T follicular helper cell (primary cell): ENCODE measurements at regions not wholly inside any gene's neighbourhood (a gene's known extent, or its start where the extent isn't known, plus 50 kb on each side); places are given as distances from the start of the nearest gene placed in this dataset.
A peak's percentile ranks its signal among the peaks of the same experiment; 100 is the strongest.
"Not testable (repeated sequence)": the region's sequence is repeated elsewhere in the genome, so short reads cannot be mapped to it uniquely, and the experiment has no call there.

Source experiments
- DNase-seq: peaks from one replicate; pipeline ENCODE4 v3.0.0-alpha.2; 2020; ENCODE audit warnings: low read depth

DNA sequence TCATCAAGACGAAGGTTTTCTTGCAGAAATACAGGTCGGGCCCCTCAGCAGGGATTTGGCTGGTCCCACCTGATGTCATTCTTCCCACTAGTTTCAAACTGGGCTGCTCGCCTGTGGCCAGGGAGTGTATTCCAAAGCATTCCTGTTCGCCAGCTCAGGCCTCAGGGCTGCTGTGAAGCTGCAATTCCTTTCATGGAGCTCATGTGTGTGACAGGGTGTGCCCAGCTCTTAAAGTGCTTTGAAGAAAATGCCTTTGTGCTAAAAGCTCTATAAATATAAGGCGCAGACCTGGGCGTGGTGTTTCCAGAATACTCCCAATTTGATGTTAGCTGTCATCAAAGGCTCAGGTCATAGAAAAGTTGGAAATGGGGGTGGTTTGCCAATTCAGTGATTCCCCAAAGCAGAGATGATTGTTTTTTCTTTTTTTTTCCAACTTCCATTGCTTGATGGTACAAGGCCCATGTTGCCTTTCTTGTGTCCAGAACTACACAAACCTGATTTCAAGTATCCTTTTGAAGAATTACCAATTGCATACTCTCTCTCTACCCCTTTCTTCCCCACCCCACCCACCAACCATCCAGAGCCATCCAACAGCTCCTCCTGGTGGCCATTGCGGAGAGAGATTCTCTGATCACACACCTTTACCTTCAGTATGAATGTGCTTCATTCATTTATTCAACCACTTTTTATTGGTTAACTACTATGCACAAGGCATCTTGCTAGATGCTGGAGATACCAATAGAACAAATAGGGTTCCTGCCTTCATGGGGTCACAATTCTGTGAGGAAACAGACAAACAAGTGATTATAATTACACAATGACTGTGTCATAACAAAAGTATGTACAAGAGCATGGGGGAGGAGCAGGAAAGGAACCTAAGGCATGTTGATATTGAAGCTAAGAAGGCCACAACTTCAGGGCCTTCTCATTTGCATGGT, 297.3 kb upstream of the LYZL1 start:
- DNase-seq: peak; percentile 5

DNA sequence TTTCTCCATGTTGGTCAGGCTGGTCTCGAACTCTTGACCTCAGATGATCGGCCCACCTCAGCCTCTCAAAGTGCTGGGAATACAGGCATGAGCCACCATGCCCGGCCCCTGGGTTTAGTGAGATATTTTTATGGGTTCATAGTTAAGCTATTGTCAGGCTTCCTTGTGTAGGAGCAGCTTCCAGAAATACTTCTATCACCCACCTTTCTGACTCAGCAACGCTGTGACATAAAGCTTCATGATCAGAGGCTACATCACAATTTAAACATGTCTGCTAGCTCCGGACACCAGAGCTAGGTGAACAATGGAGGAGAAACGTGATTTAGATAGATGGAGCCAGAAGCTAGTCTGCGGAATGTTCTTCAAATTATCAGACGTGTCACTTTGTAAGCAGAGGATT, 295.8 kb upstream of the LYZL1 start:
- no peak for DNase-seq

DNA sequence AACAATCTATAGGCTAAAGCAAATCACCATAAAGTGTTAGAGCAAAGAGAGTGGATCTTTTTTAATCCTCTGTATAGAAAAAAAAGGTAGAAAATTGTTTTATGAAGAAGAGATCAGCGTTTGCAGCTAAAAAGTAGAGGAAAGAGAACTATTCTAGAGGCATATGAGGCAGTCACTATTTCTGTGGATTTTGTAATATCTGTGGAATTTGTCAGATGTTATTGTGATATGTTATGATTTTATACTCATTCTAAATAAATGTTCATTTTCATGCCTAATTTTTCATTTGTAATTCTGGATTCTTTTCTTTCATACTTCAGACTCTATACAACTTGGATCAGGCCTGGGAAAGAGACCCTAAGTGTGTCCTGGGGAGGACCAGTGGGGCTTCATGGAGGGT, 295.0 kb upstream of the LYZL1 start:
- DNase-seq: no peak

DNA sequence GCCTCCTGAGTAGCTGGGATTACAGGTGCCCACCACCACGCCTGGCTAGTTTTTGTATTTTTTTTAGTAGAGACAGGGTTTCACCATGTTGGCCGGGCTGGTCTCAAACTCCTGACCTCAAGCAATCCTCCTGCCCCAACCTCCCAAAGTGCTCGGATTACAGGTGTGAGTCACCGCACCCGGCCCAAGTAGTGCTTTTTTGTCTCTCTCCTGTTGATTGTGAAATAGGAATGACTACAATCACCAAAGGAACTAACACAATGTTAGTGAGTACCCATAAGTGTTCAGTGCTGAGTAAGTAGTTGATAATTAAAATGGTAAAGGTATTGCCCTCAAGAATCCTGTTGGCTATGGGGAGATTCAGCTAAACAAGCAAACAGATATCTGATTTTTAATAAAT, 294.1 kb upstream of the LYZL1 start:
- not testable (repeated sequence) for DNase-seq

DNA sequence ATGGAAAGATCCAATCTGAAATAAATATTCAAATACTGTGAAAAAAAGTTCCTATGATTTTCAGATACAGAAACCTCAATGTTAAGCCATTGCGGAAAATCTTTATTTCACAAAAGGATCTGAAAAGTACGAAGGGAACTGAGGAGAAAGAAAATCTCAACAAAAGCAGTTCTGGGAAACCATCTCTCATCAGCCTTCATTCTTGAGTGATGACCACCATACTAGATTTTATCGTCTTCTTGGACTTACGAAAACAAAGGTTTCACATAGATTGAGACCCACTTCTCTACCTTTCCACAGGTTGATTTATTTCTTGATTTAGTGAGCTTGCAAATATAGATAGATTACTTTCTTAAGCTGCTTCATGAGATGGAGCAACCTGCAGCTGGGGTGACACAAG, 293.4 kb upstream of the LYZL1 start:
- DNase-seq: no peak

DNA sequence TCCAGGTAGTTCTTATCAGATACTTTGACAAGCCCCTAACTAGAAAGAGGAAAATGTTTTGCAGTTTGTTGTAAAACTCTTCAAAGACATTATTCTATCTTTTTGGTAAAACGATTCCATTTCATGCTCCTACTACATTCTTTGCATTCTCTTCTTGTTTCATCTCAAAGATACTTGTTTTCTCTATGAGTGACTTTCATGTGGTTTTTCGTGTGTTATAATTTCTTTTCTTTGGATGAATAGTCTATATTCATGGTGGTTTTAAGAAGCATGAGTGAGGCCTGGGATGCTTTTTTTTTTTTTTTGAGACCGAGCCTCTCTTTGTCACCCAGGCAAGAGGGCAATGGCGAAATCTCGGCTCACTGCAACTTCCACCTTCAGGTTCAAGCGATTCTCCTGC, 292.5 kb upstream of the LYZL1 start:
- DNase-seq: no peak

DNA sequence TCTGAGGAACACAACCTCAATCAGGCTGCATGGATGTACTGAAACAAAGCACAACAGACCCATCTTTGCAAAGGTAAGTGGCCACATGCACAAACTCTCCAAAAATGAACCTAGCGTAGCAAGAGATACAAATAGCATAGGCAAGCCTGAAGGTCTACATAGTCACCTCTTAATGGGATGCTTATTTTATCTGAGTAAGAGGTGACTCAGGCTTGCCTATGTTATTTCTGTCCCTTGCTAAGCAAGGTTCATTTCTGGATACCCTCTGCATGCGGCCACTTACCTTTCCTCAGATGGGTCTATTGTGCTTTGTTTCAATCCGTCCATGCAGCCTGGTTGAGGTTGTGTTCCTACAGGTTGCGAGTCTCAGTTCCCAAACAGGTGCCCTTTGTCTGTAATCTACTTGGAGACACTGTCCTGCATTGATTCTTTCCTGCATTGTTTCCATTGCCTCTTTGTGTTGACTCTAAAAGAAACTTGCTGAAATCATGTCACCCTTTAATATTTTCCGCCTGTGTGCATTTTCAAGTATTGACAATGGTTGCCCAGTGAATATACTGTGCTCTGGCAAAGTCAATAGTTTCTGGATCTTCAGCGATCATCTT, 291.8 kb upstream of the LYZL1 start:
- no peak for DNase-seq

DNA sequence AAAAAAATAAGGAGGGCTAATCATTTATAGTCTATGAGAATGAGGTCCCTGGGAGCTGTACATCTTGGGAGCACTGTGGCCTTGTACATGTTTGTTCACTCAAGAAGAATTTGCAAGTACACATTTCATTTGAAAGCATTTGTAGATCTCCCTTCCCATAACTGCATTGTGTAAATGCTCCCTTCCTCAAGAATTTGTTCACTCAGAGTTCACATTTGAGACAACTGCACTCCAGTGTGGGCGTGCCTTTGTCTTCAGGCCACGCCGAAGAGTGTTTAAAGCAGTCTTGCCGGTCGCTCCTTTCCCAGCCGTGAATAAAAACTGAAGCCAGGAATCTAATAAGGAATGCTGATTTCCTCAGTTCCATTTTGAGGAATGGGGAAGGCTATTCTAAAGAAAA, 291.1 kb upstream of the LYZL1 start:
- no peak for DNase-seq

DNA sequence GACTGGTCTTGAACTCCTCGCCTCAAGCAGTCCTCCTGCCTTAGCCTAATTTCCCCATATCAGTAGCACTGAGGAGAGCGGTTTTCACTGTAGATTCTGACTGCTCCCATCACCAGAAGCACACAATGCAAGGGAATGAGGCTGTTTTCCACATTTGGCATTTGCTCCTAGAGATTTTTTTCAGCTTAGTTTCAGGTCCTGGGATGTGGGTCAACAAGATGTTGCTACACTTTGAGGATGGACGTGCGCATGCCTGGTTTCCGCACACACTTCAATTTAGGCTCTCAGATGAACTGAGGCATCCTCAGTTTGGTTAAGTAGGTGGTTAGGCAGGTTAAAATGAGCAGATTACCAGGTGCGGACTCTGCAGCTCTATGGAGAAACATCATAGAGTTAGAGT, 287.1 kb upstream of the LYZL1 start:
- no peak for DNase-seq

DNA sequence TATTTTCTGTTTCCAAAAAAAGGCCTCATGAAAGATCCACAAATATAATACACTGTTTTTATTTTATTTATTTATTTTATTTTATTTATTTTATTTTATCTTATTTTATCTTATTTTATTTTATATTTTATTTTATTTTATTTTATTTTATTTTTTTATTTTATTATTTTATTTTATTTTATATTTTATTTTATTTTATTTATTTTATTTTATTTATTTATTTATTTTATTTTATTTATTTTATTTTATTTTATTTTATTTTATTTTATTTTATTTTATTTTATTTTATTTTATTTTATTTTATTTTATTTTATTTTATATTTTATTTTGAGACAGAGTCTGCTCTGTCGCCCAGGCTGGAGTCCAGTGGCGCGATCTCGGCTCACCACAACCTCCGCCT, 285.9 kb upstream of the LYZL1 start:
- DNase-seq: not testable (repeated sequence)

DNA sequence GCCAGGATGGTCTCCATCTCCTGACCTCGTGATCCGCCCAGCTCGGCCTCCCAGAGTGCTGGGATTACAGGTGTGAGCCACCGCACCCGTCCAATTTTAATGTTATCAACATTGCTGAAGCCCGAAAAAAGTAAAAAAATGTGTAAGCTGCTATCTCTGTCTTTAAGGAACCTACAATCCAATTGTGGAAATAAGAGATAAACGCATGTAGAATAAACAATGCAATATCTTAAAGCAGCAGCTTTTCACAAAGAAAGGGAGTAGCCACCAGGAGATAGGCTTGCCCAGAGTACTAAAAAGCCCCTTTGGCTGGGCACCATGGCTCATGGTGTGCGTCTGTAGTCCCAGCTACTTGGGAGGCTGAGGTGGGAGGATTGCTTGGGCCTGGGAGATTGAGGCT, 282.9 kb upstream of the LYZL1 start:
- no peak for DNase-seq

DNA sequence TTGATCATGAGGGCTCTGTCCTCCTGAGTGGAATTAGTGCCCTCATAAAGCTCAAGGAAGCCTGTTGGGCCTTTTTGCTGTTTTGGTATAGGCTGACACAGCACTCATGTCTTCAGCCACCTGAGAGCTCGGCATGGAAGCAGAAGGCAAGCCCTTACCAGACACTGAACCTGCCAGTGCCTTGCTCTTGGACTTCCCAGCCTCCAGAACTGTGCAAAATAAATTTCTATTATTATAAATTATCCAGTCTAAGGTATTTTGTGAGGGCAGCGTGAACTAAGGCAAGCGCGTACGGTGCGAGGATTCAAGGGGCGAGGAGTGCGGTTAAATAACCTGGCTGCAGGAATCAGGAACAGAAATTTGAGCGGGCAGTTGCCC, 281.5 kb upstream of the LYZL1 start:
- DNase-seq: no peak

DNA sequence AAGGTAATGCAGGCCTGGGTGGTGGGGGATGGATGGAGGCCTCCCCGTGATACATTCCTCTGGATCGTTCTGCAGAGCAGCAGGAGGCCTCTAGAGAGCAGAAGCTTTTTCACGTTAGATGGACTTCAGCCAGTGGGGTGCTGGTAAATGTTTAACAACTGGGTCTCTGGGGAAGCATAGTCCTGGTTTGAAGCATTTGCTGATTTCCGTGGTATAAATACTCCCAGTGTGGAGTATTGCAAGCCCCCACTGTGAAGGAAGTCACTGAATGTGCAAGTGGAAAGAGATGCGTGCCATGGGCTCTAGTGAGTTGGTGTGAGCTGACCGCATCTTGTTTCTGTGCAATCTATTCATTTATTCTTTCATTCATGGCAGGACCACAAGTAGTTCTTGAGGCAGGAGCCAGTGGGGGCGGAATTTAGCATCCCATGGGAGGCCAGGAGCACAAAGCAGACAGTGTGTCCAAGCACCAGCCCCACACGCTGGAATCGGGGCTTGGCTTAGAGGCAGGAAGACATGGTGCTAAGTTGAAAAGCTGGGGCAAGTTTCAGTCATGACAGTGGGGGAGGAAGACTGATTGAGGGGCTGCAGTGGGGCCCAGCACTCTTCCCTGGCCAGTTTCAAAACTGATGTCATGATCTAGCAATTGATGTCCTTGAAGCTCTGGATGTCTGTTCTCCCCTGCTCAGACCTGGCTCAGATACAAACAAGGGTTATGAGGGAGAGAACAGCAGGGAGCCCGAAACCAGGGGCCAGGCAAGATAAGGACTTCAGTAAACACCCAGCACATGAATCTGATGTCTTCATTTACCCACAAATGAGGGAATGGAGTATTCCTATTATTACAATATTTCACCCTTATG, 280.9 kb upstream of the LYZL1 start:
- no peak for DNase-seq

DNA sequence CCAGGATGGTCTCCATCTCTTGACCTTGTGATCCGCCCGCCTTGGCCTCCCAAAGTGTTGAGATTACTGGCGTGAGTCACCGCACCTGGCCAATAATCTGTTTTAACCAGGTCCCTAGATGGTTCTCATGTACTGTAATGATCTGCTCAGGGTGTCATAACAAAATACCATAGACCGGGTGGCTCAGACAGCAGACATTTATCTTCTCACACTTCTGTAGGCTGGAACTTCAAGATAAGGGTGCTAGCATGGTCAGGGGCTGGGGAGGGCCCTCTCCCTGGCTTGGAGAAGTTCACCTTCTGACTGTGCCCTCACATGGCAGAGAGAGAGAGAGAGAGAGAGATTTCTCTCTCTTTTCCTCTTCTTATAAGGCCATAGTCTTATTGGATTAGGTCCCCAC, 279.4 kb upstream of the LYZL1 start:
- DNase-seq: no peak

DNA sequence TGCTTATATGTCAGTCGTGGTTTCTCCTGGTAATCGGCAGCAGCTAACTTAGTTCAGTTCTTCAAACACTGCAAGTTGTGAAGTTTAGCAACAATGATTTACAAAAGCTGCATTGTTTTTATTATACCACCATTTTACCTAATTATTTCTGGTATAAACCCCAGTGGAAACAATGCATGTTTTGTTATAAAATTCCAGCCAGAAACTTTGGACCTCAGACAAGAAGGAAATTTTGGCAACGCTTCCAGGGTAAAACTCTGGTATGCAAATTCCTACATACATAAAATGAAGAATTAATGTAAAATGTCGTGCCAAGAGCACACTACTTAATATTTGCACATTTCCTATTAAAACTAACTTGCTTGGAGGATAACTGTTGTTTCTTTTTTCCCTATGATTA, 277.4 kb upstream of the LYZL1 start:
- no peak for DNase-seq

DNA sequence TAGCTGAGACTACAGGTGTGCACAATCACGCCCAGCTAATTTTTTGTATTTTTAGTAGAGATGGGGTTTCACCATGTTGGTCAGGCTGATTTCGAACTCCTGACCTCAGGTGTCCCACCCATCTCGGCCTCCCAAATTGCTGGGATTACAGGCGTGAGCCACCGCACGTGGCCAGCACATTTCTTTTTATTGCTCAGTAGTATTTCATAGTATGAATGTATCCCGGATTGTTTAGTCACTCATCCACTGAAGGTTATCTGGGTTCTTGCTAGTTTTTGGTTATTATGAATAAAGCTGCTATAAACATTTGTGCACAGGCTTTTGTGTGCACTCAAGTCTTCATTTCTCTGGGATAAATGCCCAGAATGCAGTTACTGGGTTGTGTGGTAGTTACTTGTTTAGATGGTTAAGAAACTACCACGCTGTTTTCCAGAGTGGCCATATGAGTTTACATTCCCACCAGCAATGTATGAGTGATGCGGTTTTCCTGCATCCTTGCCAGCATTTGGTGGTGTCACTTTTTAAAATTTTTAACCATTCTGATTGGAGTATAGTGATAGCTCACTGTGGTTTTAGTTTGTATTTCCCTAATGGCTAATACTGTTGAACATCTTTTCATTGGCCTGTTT, 275.8 kb upstream of the LYZL1 start:
- no peak for DNase-seq

DNA sequence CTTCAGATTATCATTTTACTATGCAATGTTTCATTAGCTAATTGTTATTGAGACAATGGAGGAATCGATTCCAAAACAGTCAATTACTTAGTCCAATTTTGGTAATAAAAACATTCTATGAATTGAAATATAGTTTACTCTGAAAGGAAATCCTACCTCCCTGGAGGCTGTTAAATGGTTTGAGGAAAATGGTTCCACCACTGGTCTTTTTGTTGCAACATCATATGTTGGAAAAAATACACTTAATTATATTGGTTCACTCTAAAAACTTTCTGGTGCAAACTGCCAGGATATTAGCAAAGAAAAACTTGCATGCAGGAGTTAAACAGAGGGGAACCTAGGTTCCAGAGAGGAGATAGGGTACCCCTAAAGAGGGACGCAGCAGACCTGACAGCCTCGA, 267.3 kb upstream of the LYZL1 start:
- DNase-seq: no peak

DNA sequence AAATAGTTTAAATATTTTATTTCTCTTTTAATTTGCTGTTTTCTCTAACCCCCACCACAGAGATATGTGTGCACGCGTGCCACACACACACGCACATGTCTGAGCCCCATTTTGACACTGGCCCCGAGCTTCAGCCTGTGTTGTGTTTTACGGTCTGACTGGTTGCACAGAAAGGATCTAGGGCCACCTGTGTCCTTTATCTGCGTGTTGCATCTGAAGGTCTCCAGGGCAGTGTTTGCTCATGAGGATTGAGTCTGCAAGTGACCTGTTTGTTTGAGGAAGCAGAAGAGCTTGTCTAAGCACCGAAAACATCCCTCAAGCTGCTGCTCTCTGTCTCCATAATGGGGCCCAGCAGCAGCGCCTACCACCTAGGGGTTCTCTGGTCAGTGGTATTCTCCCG, 266.4 kb upstream of the LYZL1 start:
- no peak for DNase-seq

DNA sequence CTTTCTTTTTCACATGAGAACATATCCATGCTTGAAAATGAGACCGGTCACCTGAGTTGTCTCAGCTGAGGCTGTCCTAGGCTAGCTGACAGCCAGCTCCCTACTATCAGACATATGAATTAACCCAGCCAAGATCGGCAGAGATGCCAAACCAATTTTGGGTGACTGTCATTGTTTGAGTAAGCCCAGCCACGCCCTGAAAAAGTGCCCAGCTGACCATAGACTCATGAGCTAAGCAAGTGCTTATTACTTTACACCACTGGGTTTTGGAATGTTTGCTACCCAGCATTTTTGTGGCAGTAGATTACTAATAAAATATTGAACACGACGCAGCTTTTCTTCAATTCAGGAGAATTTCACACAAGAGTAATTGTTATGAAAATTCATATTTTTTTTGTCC, 265.2 kb upstream of the LYZL1 start:
- DNase-seq: no peak

DNA sequence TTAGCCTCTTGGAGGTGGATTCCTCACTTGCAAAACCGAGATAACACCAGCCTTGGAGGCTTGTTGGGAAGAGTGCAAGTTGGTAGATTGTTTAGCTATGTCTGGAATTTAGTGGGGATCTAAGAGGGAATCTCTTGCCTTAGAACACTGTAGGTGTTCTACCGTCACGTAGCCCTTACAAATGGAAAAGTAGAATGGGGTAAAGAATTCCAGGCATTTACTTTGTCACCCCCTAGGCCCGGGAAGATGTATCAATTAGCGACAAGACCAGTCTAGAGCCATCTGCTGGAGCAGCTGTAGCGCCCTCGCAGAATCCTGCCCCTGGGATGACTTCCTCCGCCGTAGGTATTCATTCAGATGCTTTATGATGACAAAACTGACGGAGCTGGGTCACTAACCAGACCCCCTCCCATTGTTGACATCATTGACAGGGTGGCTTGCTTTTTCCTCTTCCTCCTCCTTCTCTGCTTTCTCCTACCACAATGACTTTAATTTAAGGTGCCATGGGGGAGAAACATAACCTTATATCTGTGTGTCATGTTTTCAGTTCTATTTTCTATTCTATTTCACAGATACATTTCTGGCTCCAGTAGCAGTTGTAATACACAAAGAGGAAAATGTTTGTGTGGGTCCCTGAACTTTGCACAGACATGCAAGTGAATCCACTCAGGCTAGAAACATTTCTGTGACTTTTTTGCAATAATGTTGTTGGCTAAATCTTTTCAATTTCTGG, 262.6 kb upstream of the LYZL1 start:
- DNase-seq: no peak

DNA sequence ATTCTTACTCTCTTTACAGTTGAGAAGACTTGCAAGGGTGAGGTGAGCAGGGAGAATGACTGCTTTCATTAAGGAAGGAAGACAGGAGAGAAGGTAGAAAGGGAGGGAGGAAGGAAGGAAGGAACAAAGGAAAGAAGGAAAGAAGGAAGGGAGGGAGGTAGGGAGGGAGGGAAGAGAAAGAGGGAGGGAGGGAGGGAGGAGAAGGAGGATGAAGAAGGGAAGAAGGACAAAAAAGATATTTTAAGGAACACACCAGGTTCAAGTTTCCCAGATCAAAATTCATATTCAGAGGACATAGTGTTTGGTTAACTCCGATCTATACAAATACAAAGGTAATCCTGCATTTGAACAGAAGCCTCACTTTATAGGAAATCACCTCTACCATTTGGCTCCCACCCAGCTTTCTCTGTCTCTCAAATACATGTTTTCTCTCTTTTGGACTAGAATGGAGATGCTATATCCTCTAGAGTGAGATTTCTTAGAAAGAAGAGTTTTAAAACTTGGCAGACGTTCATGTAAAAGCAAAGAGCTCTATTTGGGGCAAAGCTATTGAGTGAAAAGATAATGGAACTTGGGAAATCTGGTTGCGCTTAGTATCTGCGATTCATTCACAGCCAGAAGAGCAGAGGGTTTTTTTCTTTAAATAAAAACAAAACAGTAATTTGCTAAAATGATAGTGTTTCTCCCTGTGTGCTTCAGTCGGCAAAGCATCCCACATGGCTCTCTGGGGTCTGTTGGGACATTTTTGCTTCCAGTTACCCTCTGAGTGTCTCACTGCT, 261.9 kb upstream of the LYZL1 start:
- DNase-seq: no peak
